Brain microvascular endothelial cell (primary cell): ENCODE measurements at regions not wholly inside any gene's neighbourhood (a gene's known extent, or its start where the extent isn't known, plus 50 kb on each side); places are given as distances from the start of the nearest gene placed in this dataset.

Experiments
- DNase-seq: peaks from one replicate; pipeline ENCODE4 v3.0.0-alpha.2; 2020
- H3K27ac ChIP-seq: fragments of 250-450 bp; sonication (Bioruptor Pico); 2 replicates; pipeline ENCODE4 v1.5.1; 2020; ENCODE audit warnings: mild to moderate bottlenecking, moderate library complexity
- H3K27me3 ChIP-seq: fragments of 250-450 bp; sonication (Bioruptor Pico); replicated peaks from 2 replicates; pipeline ENCODE4 v1.5.1; 2020; ENCODE audit warnings: mild to moderate bottlenecking
- H3K36me3 ChIP-seq: fragments of 250-450 bp; sonication (Bioruptor Pico); replicated peaks from 2 replicates; pipeline ENCODE4 v1.5.1; 2020; ENCODE audit warnings: mild to moderate bottlenecking
- H3K4me3 ChIP-seq: 2 replicates; pipeline ENCODE4 v1.5.1; 2011; ENCODE audit warnings: low read depth, mild to moderate bottlenecking, control low read depth, low read length, moderate library complexity
- CTCF ChIP-seq: IDR thresholded peaks from 2 replicates; pipeline ENCODE4 v1.5.1; 2011; ENCODE audit warnings: low read depth, mild to moderate bottlenecking, moderate library complexity, low read length, control low read depth, inconsistent platforms; ENCODE audit errors: missing control alignments
- in situ Hi-C: cut with HindIII; loops from 2 replicates; pipeline ENCODE4 v1.10.0; 2017; ENCODE audit warnings: low sequenced_read_pairs, low pct_ligation_motif_present

GRCh38 chr13:73891805-73892204, 242.4 kb downstream of the KLF12 start:
- TF ChIP-seq CTCF: no peak
- in situ Hi-C loops: no loop called here
- Histone ChIP-seq H3K27ac (no peak overlapping the region), H3K36me3 (no peaks in the 10 kb centered on the region), H3K27me3 (no peaks in the 10 kb centered on the region), H3K4me3 (no peak overlapping the region)
- no peak for DNase-seq

- H3K27ac ChIP-seq: no peak overlapping the region
- no peak for DNase-seq
- H3K4me3 ChIP-seq: no peak overlapping the region
- H3K27me3 ChIP-seq: no peaks in the 10 kb centered on the region
- in situ Hi-C loops: no loop called here
- no peak for TF ChIP-seq CTCF
- H3K36me3 ChIP-seq: no peaks in the 10 kb centered on the region
Measured at GRCh38 chr13:73883162-73883561, 251.0 kb downstream of the KLF12 start.

GRCh38 chr13:73880365-73880764, 253.8 kb downstream of the KLF12 start:
- Histone ChIP-seq H3K36me3 (no peaks in the 10 kb centered on the region), H3K4me3 (no peak overlapping the region), H3K27ac (no peak overlapping the region), H3K27me3 (no peaks in the 10 kb centered on the region)
- peak; percentile 44 for DNase-seq
- TF ChIP-seq CTCF: no peak
- in situ Hi-C loops: no loop called here

GRCh38 chr13:73879346-73880015, 254.7 kb downstream of the KLF12 start:
- in situ Hi-C loops: no loop called here
- no peak overlapping the region for H3K4me3 ChIP-seq
- no peak for DNase-seq
- H3K27ac ChIP-seq: no peak overlapping the region
- no peaks in the 10 kb centered on the region for H3K27me3 ChIP-seq
- TF ChIP-seq CTCF: no peak
- no peaks in the 10 kb centered on the region for H3K36me3 ChIP-seq

GRCh38 chr13:73877399-73877798, 256.8 kb downstream of the KLF12 start:
- no peak overlapping the region for H3K4me3 ChIP-seq
- no peak overlapping the region for H3K27ac ChIP-seq
- DNase-seq: no peak
- H3K27me3 ChIP-seq: no peaks in the 10 kb centered on the region
- no peak for TF ChIP-seq CTCF
- no peaks in the 10 kb centered on the region for H3K36me3 ChIP-seq
- in situ Hi-C loops: no loop called here

- Histone ChIP-seq H3K4me3 (no peak overlapping the region), H3K27ac (no peak overlapping the region), H3K27me3 (no peaks in the 10 kb centered on the region), H3K36me3 (no peaks in the 10 kb centered on the region)
- DNase-seq: no peak
- TF ChIP-seq CTCF: no peak
- in situ Hi-C loops: no loop called here
Measured at GRCh38 chr13:73876323-73876722, 257.9 kb downstream of the KLF12 start.
